LNCaP clone FGC (cell line): ENCODE measurements at regions not wholly inside any gene's neighbourhood (a gene's known extent, or its start where the extent isn't known, plus 50 kb on each side); places are given as distances from the start of the nearest gene placed in this dataset.

Experiments
- DNase-seq: peaks from one replicate; pipeline ENCODE4 v3.0.0-alpha.2; 2011; ENCODE audit warnings: low read depth
- H3K4me3 ChIP-seq: 2 replicates; pipeline ENCODE4 v1.5.1; 2011; ENCODE audit warnings: mild to moderate bottlenecking, low read depth, low read length, control low read depth
- TF ChIP-seq, protein P1 (sequence below): IDR thresholded peaks from 2 replicates; pipeline ENCODE4 v1.5.1; 2012; ENCODE audit warnings: mild to moderate bottlenecking; ENCODE audit not compliant: control insufficient read depth, insufficient read depth; ENCODE audit errors: extremely low read depth

DNA sequence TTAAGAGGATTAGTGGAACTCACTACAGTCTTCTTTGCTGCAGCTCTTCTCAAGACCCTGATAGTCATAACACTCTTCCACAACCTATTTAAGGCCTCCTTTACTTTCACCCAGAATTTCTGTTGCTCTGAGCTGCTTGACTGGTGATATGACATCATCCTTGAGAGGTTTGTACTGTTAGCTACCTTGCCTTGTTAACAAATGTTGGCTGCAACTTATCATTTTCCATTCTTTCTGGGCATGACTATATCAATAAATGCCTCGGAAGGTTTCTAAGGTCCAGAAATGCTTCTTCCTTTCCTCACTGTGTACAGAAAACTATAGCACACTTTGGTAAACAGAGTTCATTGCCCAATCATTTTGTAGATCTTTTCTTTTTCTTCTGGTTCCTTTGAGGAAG is 1292.2 kb upstream of the TMPRSS15 start:
- TF ChIP-seq, protein P1, sequence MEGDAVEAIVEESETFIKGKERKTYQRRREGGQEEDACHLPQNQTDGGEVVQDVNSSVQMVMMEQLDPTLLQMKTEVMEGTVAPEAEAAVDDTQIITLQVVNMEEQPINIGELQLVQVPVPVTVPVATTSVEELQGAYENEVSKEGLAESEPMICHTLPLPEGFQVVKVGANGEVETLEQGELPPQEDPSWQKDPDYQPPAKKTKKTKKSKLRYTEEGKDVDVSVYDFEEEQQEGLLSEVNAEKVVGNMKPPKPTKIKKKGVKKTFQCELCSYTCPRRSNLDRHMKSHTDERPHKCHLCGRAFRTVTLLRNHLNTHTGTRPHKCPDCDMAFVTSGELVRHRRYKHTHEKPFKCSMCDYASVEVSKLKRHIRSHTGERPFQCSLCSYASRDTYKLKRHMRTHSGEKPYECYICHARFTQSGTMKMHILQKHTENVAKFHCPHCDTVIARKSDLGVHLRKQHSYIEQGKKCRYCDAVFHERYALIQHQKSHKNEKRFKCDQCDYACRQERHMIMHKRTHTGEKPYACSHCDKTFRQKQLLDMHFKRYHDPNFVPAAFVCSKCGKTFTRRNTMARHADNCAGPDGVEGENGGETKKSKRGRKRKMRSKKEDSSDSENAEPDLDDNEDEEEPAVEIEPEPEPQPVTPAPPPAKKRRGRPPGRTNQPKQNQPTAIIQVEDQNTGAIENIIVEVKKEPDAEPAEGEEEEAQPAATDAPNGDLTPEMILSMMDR, result no peak
- DNase-seq, result no peak
- H3K4me3 ChIP-seq, result no peak overlapping the region

DNA sequence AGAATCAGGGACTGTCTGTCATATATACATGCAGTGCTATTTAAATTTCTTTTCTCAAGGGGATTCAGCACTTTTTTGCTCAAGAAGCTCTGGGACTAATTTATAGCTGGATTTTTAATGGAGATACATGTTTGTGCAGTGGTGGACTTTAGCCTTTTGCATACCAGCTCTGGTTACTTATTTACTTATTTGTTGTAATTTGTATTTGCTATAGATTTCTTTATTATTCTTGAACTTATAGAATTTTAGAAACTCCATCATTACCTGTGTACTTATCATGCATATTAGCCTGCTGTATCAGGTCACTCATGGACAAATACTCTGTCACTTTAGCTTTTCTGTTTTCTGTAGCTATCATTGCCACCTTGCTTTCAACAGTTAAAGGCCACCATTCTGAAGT is 1296.9 kb upstream of the TMPRSS15 start:
- no peak for DNase-seq
- TF ChIP-seq, protein P1, result no peak
- H3K4me3 ChIP-seq, result no peak overlapping the region

DNA sequence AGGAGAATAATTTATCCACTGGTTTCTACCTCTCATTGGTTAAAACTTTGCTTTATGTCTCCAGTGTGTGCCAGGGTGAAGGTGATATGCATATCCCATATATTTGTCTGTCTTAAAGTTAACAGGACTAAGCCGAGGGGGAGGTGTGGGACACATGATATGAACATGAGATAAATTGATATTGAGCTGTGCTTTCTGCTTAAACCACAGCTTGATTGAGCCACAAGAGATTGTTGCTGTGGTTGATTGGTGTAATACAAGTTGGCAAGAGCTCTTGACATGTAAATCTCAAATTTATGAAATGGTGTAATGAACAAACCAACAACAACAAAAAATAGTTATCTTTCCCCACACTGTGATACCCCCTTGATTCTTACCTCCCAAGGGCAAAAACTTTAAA is 1295.5 kb upstream of the NCAM2 start:
- TF ChIP-seq, protein P1, result no peak
- DNase-seq, result no peak
- no peak overlapping the region for H3K4me3 ChIP-seq

DNA sequence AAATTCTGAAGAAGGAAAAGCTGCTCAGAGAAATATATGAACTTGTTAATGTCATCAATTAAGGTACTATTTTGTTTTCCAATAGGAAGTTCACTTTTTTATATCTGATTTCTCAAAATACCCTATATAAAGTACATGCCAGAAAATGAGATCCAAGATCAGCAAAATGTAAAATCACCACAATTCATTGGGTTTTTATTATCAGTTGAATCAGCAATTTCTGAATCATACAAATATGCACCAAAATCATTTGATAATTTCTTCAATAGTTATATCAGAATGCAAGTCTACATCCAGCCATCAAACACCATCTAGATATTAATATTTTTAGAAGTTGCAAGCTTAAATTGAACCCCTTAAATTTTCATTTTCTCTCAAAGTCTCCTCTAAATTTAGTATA is 1293.4 kb upstream of the NCAM2 start:
- DNase-seq, result no peak
- H3K4me3 ChIP-seq, result no peak overlapping the region
- TF ChIP-seq, protein P1, result no peak

DNA sequence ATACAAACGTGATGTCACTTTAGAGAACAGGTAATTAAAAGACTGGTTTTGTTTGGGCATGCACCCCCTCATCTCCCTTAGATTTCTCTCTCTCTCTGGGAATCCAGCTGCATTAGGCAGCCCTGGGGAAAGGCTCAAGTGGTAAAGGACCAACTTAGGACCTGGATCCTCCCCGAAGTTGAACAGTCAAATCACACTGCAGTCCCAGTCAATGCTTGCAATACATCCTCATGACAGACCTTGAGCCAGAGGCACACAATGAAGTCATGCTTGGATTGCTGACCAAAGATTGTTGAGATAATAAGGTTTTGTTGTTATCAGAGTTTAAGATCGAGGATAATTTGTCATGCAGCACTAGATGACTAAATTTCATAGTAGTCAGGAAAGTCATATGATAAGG is 1285.8 kb upstream of the NCAM2 start:
- TF ChIP-seq, protein P1, result no peak
- DNase-seq, result no peak
- H3K4me3 ChIP-seq, result no peak overlapping the region

DNA sequence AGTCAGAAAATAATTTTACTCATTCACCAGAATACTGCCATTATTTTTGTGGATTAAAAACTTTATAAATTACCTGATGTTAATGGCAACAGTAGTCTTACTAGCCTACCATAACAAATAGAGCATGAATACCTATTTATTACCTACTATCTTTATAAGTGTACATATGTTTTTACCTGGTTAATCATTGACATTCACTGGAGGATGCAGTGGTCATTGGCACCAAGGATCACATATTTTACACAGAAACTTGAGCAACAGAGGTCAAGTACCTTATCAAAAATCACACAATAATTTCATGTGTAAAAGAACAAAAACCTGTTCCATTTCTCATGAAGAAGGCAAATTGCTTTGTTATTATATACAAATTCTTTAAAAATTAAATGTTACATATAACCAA is 1284.9 kb upstream of the NCAM2 start:
- no peak for DNase-seq
- TF ChIP-seq, protein P1, result no peak
- no peak overlapping the region for H3K4me3 ChIP-seq

DNA sequence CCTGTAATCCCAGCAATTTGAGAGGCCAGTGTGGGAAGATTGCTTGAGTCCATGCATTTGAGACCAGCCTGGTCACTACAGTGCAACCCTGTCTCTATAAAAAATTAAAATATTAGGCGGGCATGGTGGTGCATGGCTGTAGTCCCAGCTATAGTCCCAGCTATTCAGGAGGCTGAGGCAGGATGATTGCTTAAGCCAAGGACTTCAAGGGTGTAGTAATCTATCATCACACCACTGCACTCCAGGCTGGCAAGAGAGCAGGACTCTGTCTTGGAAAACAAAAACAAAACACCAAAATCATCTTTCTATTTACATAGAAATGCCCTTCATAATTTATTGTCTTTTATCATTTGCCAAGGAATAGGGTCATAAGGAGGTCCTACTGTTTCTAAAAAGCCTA is 1274.1 kb upstream of the NCAM2 start:
- TF ChIP-seq, protein P1, result no peak
- H3K4me3 ChIP-seq, result no peak overlapping the region
- DNase-seq, result no peak
